ENCODE measurements at regions not wholly inside any gene's neighbourhood (a gene's known extent, or its start where the extent isn't known, plus 50 kb on each side); places are given as distances from the start of the nearest gene placed in this dataset.

DNA sequence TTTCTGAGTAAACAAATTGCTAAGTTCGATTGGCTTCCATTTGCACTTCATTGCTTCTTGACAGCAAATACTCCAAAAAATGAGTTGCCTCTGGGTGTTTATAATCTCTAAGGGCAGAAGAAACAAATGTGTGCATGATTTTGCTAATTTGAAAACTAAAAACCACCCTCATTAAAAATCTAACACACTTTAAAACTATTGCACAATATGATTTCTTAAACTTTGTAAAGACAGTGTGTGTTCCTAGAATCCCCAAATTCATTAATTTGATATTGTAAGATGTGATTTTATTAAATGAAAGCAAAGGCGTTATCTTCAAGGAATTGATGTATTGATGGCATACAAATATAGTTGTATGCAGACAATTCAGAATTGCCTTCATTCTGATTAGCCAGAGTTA is 350.9 kb downstream of the OLFM3 start:
- Histone ChIP-seq H3K9ac (ENCODE audit: low read length) (no peak overlapping the region), H3K79me2 (ENCODE audit: insufficient read depth, low read length) (no peaks in the 10 kb centered on the region), H3K4me2 (ENCODE audit: low read length) (no peak overlapping the region), H2AFZ (ENCODE audit: low read length) (no peak overlapping the region), H3K27me3 (ENCODE audit: insufficient read depth, low read length) (no peaks in the 10 kb centered on the region), H4K20me1 (ENCODE audit: insufficient read depth, low read length) (no peaks in the 10 kb centered on the region), H3K9me2 (ENCODE audit: low read depth, low read length) (no peaks in the 10 kb centered on the region), H3K36me3 (ENCODE audit: insufficient read depth, low read length) (no peaks in the 10 kb centered on the region), H3K4me1 (ENCODE audit: insufficient read depth, low read length, severe bottlenecking) (no peaks in the 10 kb centered on the region), H3K4me3 (ENCODE audit: low read depth, low read length, poor library complexity, severe bottlenecking) (no peak overlapping the region), H3K27ac (ENCODE audit: low read depth, low read length, poor library complexity, severe bottlenecking) (no peak overlapping the region), H3K9me3 (ENCODE audit: low read length) (no peaks in the 10 kb centered on the region), H3F3A (ENCODE audit: insufficient read depth, low read length) (no peaks in the 10 kb centered on the region)
- TF ChIP-seq, protein P1, sequence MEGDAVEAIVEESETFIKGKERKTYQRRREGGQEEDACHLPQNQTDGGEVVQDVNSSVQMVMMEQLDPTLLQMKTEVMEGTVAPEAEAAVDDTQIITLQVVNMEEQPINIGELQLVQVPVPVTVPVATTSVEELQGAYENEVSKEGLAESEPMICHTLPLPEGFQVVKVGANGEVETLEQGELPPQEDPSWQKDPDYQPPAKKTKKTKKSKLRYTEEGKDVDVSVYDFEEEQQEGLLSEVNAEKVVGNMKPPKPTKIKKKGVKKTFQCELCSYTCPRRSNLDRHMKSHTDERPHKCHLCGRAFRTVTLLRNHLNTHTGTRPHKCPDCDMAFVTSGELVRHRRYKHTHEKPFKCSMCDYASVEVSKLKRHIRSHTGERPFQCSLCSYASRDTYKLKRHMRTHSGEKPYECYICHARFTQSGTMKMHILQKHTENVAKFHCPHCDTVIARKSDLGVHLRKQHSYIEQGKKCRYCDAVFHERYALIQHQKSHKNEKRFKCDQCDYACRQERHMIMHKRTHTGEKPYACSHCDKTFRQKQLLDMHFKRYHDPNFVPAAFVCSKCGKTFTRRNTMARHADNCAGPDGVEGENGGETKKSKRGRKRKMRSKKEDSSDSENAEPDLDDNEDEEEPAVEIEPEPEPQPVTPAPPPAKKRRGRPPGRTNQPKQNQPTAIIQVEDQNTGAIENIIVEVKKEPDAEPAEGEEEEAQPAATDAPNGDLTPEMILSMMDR (IDR thresholded peaks at IDR 0.05; ENCODE audit: low read length), result no peak
- no peak for TF ChIP-seq EZH2 (IDR thresholded peaks at IDR 0.05; ENCODE audit: borderline replicate concordance, low read length)

DNA sequence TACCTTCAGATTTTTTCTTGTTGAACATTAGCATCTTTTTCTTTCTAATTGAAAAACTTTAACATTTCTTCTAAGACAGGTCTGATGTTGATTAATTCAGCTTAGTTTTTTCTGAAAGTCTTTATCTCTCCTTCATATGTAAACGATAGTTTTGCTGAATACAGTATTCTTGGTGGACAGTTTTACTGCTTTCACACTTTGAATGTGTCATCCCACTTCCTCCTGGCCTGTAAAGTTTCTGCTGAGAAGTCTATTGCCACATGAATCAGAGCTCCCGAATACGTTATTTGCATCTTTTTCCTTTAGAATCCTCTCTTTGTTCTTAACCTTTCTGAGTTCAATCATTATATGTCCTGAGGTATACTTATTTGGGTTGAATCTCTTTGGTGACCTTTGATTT is 344.2 kb downstream of the OLFM3 start:
- no peak overlapping the region for H3K27ac ChIP-seq (ENCODE audit: low read depth, low read length, poor library complexity, severe bottlenecking)
- no peak overlapping the region for H3K4me2 ChIP-seq (ENCODE audit: low read length)
- TF ChIP-seq, protein P1 (IDR thresholded peaks at IDR 0.05; ENCODE audit: low read length), result no peak
- TF ChIP-seq EZH2 (IDR thresholded peaks at IDR 0.05; ENCODE audit: borderline replicate concordance, low read length), result no peak
- H3F3A ChIP-seq (ENCODE audit: insufficient read depth, low read length), result no peaks in the 10 kb centered on the region
- no peaks in the 10 kb centered on the region for H3K4me1 ChIP-seq (ENCODE audit: insufficient read depth, low read length, severe bottlenecking)
- H3K9me2 ChIP-seq (ENCODE audit: low read depth, low read length), result no peaks in the 10 kb centered on the region
- no peak overlapping the region for H3K9ac ChIP-seq (ENCODE audit: low read length)
- H3K27me3 ChIP-seq (ENCODE audit: insufficient read depth, low read length), result no peaks in the 10 kb centered on the region
- no peaks in the 10 kb centered on the region for H3K36me3 ChIP-seq (ENCODE audit: insufficient read depth, low read length)
- no peak overlapping the region for H2AFZ ChIP-seq (ENCODE audit: low read length)
- H3K4me3 ChIP-seq (ENCODE audit: low read depth, low read length, poor library complexity, severe bottlenecking), result no peak overlapping the region
- H4K20me1 ChIP-seq (ENCODE audit: insufficient read depth, low read length), result no peaks in the 10 kb centered on the region
- no peaks in the 10 kb centered on the region for H3K79me2 ChIP-seq (ENCODE audit: insufficient read depth, low read length)
- no peaks in the 10 kb centered on the region for H3K9me3 ChIP-seq (ENCODE audit: low read length)

DNA sequence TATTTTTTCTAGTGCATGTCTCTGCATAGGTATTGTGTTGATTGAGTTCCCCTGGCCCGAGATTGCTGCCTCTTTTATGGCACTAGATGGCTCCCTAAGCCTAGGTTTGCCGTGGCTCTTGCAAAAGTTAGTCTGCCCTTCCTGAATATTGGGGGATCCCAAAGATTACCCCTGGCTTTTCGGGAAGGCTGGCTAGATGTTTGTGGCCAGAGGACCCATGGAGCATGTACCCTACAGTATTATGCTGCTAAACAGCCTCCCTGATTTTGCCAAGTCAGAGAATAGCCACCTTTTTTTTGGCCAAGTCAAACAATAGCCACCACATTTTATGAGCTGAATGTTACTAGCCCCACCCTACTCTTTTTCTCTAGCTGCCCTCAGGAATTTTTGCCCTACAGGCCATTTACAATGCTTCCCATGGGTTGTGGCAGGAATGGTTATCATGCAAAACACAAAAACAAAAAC is 343.2 kb downstream of the OLFM3 start:
- Histone ChIP-seq H2AFZ (ENCODE audit: low read length) (no peak overlapping the region), H3K4me3 (ENCODE audit: low read depth, low read length, poor library complexity, severe bottlenecking) (no peak overlapping the region), H3K27me3 (ENCODE audit: insufficient read depth, low read length) (no peaks in the 10 kb centered on the region), H4K20me1 (ENCODE audit: insufficient read depth, low read length) (no peaks in the 10 kb centered on the region), H3K9ac (ENCODE audit: low read length) (no peak overlapping the region), H3K79me2 (ENCODE audit: insufficient read depth, low read length) (no peaks in the 10 kb centered on the region), H3K36me3 (ENCODE audit: insufficient read depth, low read length) (no peaks in the 10 kb centered on the region), H3K9me2 (ENCODE audit: low read depth, low read length) (no peaks in the 10 kb centered on the region), H3K9me3 (ENCODE audit: low read length) (no peaks in the 10 kb centered on the region), H3K4me2 (ENCODE audit: low read length) (no peak overlapping the region), H3F3A (ENCODE audit: insufficient read depth, low read length) (no peaks in the 10 kb centered on the region), H3K4me1 (ENCODE audit: insufficient read depth, low read length, severe bottlenecking) (no peaks in the 10 kb centered on the region), H3K27ac (ENCODE audit: low read depth, low read length, poor library complexity, severe bottlenecking) (no peak overlapping the region)
- no peak for TF ChIP-seq EZH2 (IDR thresholded peaks at IDR 0.05; ENCODE audit: borderline replicate concordance, low read length)
- TF ChIP-seq, protein P1 (IDR thresholded peaks at IDR 0.05; ENCODE audit: low read length), result peak; percentile 51
